Loucy (cell line): ENCODE measurements at regions not wholly inside any gene's neighbourhood (a gene's known extent, or its start where the extent isn't known, plus 50 kb on each side); places are given as distances from the start of the nearest gene placed in this dataset.

Source experiments
- CTCF ChIP-seq: fragments of 200-600 bp; sonication (generic); conservative IDR thresholded peaks from 2 replicates; pipeline ENCODE4 v1.5.1; 2014; ENCODE audit warnings: mild to moderate bottlenecking, antibody characterized with exemption, low read length
- EZH2phosphoT487 ChIP-seq: fragments of 200-600 bp; IDR thresholded peaks from 2 replicates; pipeline ENCODE4 v1.6.1; 2018; ENCODE audit warnings: antibody characterized with exemption, mild to moderate bottlenecking, moderate library complexity, borderline replicate concordance

GRCh38 chr4:144509088-144510015 is 136.6 kb upstream of the HHIP start:
- TF ChIP-seq CTCF (no peak), EZH2phosphoT487 (no peak)
